Muscle of leg (tissue), 3 donors: ENCODE measurements at regions not wholly inside any gene's neighbourhood (a gene's known extent, or its start where the extent isn't known, plus 50 kb on each side); places are given as distances from the start of the nearest gene placed in this dataset.

Experiments used
- DNase-seq: peaks from one replicate; pipeline ENCODE4 v3.0.0; 2013
- H3K27ac ChIP-seq: one replicate; pipeline ENCODE4 v1.5.1; 2013; ENCODE audit warnings: mild to moderate bottlenecking, low read length, control low read depth
- H3K27me3 ChIP-seq: one replicate; pipeline ENCODE4 v1.6.1; 2013; ENCODE audit warnings: low read length; ENCODE audit not compliant: control insufficient read depth, insufficient read depth
- H3K36me3 ChIP-seq: one replicate; pipeline ENCODE4 v1.6.1; 2013; ENCODE audit warnings: low read length; ENCODE audit not compliant: control insufficient read depth, insufficient read depth
- H3K4me1 ChIP-seq: one replicate; pipeline ENCODE4 v1.6.1; 2013; ENCODE audit warnings: low read length; ENCODE audit not compliant: control insufficient read depth, insufficient read depth
- H3K4me3 ChIP-seq: one replicate; pipeline ENCODE4 v1.5.1; 2013; ENCODE audit warnings: low read length, control low read depth
- H3K9me3 ChIP-seq: replicated peaks from 2 replicates; pipeline ENCODE4 v1.6.1; 2013; ENCODE audit warnings: low read depth, low read length; ENCODE audit not compliant: control insufficient read depth
- WGBS: methylation state at CpG from one replicate; pipeline ENCODE4 v1.1.5; 2013; ENCODE audit warnings: missing lambda C conversion rate; ENCODE audit not compliant: insufficient coverage; 5-methylcytosine and 5-hydroxymethylcytosine counted together

- no peaks in the 10 kb centered on the region for H3K36me3 ChIP-seq
- H3K4me3 ChIP-seq: no peak overlapping the region
- H3K4me1 ChIP-seq: no peaks in the 10 kb centered on the region
- no peak for DNase-seq
- H3K27ac ChIP-seq: no peak overlapping the region
- WGBS: 88% methylated on average over 3 of the region's 4 CpGs
- H3K9me3 ChIP-seq: no peaks in the 10 kb centered on the region
- peaks cover 3% of the 10 kb centered on the region for H3K27me3 ChIP-seq
These were observed 70.4 kb downstream of the RCN1 start for GRCh38 chr11:32161293-32161692.

- DNase-seq: peak; percentile 18
- no peaks in the 10 kb centered on the region for H3K4me1 ChIP-seq
- H3K36me3 ChIP-seq: no peaks in the 10 kb centered on the region
- H3K27ac ChIP-seq: no peak overlapping the region
- WGBS: no CpG with 5 or more reads among the region's 4 CpGs
- H3K9me3 ChIP-seq: no peaks in the 10 kb centered on the region
- H3K27me3 ChIP-seq: peaks cover 3% of the 10 kb centered on the region
- H3K4me3 ChIP-seq: no peak overlapping the region
These were observed 71.5 kb downstream of the RCN1 start for GRCh38 chr11:32162351-32162750.

GRCh38 chr11:32162906-32163305 is 72.0 kb downstream of the RCN1 start:
- 60% methylated on average over 1 of the region's 5 CpGs for WGBS
- DNase-seq: no peak
- H3K9me3 ChIP-seq: no peaks in the 10 kb centered on the region
- no peaks in the 10 kb centered on the region for H3K4me1 ChIP-seq
- H3K4me3 ChIP-seq: no peak overlapping the region
- no peaks in the 10 kb centered on the region for H3K36me3 ChIP-seq
- H3K27ac ChIP-seq: no peak overlapping the region
- peaks cover 3% of the 10 kb centered on the region for H3K27me3 ChIP-seq

- no peaks in the 10 kb centered on the region for H3K9me3 ChIP-seq
- peaks cover 3% of the 10 kb centered on the region for H3K27me3 ChIP-seq
- H3K36me3 ChIP-seq: no peaks in the 10 kb centered on the region
- H3K4me1 ChIP-seq: no peaks in the 10 kb centered on the region
- 80% methylated on average over 2 of the region's 3 CpGs for WGBS
- H3K27ac ChIP-seq: no peak overlapping the region
- no peak for DNase-seq
- no peak overlapping the region for H3K4me3 ChIP-seq
These were observed 72.7 kb downstream of the RCN1 start for GRCh38 chr11:32163557-32163956.

GRCh38 chr11:32164836-32165235 is 74.0 kb downstream of the RCN1 start:
- WGBS: 88% methylated on average over 3 of the region's 3 CpGs
- Histone ChIP-seq H3K27me3 (peaks cover 3% of the 10 kb centered on the region), H3K4me3 (no peak overlapping the region), H3K27ac (no peak overlapping the region), H3K4me1 (no peaks in the 10 kb centered on the region), H3K36me3 (no peaks in the 10 kb centered on the region), H3K9me3 (no peaks in the 10 kb centered on the region)
- DNase-seq: no peak

- Histone ChIP-seq H3K4me1 (peaks cover 8% of the 10 kb centered on the region), H3K4me3 (no peak overlapping the region), H3K36me3 (no peaks in the 10 kb centered on the region), H3K27me3 (peaks cover 3% of the 10 kb centered on the region), H3K27ac (no peak overlapping the region), H3K9me3 (no peaks in the 10 kb centered on the region)
- DNase-seq: no peak
- no CpG with 5 or more reads among the region's 2 CpGs for WGBS
These were observed 78.0 kb downstream of the RCN1 start for GRCh38 chr11:32168924-32169323.

- WGBS: 77% methylated on average over 3 of the region's 6 CpGs
- Histone ChIP-seq H3K9me3 (no peaks in the 10 kb centered on the region), H3K36me3 (no peaks in the 10 kb centered on the region), H3K4me3 (no peak overlapping the region), H3K27me3 (peaks cover 3% of the 10 kb centered on the region), H3K27ac (no peak overlapping the region), H3K4me1 (peaks cover 8% of the 10 kb centered on the region)
- DNase-seq: no peak
These were observed 80.6 kb downstream of the RCN1 start for GRCh38 chr11:32171445-32171844.

- 17% methylated on average over 2 of the region's 9 CpGs for WGBS
- Histone ChIP-seq H3K36me3 (no peaks in the 10 kb centered on the region), H3K4me3 (no peak overlapping the region), H3K9me3 (no peaks in the 10 kb centered on the region), H3K27ac (no peak overlapping the region), H3K27me3 (peaks cover 3% of the 10 kb centered on the region), H3K4me1 (peaks cover 8% of the 10 kb centered on the region)
- DNase-seq: peak; percentile 8
These were observed 81.4 kb downstream of the RCN1 start for GRCh38 chr11:32172041-32172847.

GRCh38 chr11:32172848-32173834 is 82.3 kb downstream of the RCN1 start:
- peaks cover 3% of the 10 kb centered on the region for H3K27me3 ChIP-seq
- H3K27ac ChIP-seq: no peak overlapping the region
- H3K36me3 ChIP-seq: no peaks in the 10 kb centered on the region
- peaks cover 8% of the 10 kb centered on the region for H3K4me1 ChIP-seq
- 21% methylated on average over 19 of the region's 22 CpGs for WGBS
- no peaks in the 10 kb centered on the region for H3K9me3 ChIP-seq
- H3K4me3 ChIP-seq: no peak overlapping the region
- DNase-seq: peak; percentile 56

- Histone ChIP-seq H3K36me3 (no peaks in the 10 kb centered on the region), H3K4me1 (peaks cover 8% of the 10 kb centered on the region), H3K9me3 (no peaks in the 10 kb centered on the region), H3K27me3 (peaks cover 3% of the 10 kb centered on the region), H3K4me3 (no peak overlapping the region), H3K27ac (no peak overlapping the region)
- no peak for DNase-seq
These were observed 83.1 kb downstream of the RCN1 start for GRCh38 chr11:32173977-32174376.
